GM12873 (cell line): ENCODE measurements at regions not wholly inside any gene's neighbourhood (a gene's known extent, or its start where the extent isn't known, plus 50 kb on each side); places are given as distances from the start of the nearest gene placed in this dataset.

ENCODE experiments used
- TF ChIP-seq, protein P1 (sequence below): IDR thresholded peaks from 2 replicates; pipeline ENCODE4 v1.5.1; 2012; ENCODE audit warnings: low read depth, mild to moderate bottlenecking, moderate library complexity, low read length, control low read depth; ENCODE audit not compliant: insufficient read depth; ENCODE audit errors: missing control alignments

- TF ChIP-seq, protein P1, sequence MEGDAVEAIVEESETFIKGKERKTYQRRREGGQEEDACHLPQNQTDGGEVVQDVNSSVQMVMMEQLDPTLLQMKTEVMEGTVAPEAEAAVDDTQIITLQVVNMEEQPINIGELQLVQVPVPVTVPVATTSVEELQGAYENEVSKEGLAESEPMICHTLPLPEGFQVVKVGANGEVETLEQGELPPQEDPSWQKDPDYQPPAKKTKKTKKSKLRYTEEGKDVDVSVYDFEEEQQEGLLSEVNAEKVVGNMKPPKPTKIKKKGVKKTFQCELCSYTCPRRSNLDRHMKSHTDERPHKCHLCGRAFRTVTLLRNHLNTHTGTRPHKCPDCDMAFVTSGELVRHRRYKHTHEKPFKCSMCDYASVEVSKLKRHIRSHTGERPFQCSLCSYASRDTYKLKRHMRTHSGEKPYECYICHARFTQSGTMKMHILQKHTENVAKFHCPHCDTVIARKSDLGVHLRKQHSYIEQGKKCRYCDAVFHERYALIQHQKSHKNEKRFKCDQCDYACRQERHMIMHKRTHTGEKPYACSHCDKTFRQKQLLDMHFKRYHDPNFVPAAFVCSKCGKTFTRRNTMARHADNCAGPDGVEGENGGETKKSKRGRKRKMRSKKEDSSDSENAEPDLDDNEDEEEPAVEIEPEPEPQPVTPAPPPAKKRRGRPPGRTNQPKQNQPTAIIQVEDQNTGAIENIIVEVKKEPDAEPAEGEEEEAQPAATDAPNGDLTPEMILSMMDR = no peak
Measured at GRCh38 chr4:91824773-91825172, 479.0 kb upstream of the GRID2 start.

DNA sequence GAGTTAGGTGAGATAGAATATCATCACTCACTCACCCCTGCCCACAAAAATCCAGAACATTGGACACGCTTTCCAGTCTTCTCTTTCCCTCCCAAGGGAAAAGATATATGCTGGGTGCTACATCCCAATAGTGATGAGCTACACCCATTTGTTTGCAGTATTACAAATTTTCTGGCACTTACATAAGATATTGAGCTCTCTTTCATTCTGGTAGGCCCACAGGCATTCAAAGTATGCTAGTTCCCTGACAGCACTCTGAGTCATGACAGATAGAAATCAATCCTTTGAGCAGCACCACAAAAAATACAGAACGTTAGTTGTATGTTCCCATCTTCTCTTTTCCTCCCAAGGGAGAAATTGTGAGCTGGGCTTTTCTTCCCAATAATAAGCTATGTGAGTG lies 477.6 kb upstream of the GRID2 start:
- TF ChIP-seq, protein P1 = no peak

- TF ChIP-seq, protein P1 = no peak
Measured at GRCh38 chr4:91827914-91828313, 475.9 kb upstream of the GRID2 start.

DNA sequence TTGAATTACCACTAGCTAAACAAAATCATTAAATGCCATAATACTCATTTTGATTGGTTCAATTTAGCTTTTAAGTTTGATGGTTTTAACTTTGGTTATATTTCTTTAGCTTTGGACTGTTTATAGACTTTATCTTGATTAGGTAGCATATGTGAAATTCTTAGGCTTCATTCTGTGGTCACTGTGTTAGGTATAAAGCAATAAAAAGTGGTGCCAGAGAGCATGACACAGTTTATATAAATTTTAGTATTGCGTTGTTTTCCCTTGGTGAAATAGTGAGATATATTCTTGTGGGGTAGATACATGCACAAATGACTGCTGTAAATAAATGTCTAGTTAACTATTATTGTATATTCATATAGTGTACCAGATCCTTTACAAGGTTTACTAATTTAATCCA lies 474.2 kb upstream of the GRID2 start:
- TF ChIP-seq, protein P1 = no peak

DNA sequence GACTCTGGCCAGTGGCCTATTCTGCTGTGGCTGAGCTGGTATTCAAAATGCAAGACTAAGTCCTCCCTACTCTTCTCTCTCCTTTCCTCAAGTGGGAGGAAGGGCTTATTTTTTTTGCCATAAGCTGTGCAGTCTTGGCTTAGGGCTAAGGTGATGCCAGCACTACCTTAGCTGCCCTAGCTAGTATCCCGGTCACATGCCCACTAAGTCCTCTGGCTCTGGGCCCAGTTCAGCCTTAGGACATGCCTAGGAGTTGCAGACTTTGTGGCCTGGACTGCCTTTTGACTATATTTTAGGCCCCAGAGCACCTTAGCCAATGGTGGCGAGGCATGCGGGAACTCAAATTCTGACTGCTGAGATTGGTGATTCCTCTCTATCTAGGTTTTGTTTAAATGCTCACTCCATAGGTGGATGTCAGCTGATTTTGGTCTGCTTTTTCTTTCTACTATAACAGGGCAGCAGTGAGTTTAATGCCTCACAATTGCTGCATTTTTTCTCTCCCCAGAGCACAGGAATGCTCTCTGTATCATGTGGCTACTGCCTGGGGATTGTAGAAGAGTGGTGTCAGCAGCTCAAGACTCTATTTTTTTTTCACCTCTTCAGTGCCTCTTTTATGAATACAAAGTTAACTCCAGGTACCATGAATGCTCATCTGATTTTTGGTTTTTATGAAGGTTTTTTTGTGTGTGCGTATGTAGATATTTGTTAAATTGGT lies 472.9 kb upstream of the GRID2 start:
- TF ChIP-seq, protein P1 = no peak

DNA sequence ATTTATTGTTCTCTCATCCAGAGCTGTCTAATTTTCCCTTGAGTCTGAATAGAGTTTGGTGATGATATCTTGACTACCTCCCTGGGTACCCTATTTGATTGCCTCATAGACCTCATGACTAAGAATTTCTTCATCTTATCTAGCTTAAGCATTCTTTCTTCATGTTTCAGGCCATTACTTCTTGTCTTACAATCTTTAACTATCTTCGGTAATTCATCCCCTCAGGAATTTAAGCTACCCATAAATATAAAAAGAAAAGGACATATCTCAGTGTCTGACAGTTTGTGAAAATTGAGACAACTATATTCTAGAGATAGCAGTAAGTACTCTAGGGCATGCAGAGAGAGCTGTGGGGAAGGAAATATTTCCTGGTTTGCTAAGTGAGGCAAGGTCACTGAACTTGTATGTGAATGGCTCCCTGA lies 466.1 kb upstream of the GRID2 start:
- TF ChIP-seq, protein P1 = no peak

DNA sequence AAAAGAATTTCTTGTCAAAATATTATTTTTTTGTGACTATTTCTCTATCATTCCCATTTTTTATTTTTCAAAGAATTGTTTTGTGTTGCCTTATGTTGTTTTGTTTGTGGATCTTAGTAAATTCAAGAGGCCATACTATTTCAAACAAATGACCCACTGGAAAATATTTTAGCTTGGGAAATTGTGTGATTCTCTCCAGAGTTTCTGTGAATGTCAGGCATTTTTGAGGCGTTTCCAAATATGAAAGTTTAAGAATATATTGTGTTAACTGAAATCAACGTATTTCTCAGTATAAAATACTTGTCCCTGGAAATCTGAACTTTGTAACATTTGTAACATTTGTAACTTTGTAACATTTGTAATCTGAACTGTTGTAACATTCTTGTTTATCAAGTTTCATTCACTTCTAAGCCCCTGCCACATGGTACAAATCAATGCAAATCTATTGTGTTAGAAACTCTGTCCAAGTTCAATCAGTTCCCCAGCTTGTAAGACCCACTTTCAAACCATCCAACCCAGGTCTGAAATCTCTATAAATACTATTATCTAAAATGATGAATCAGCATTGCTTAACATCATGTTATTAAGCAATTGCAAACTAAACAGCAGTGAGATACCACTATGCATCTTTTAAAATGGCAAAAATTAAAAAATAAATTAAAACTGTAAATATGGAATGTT lies 465.4 kb upstream of the GRID2 start:
- TF ChIP-seq, protein P1 = no peak
